Motor neuron (in vitro differentiated cells): ENCODE measurements at regions not wholly inside any gene's neighbourhood (a gene's known extent, or its start where the extent isn't known, plus 50 kb on each side); places are given as distances from the start of the nearest gene placed in this dataset.

Source experiments
- ATAC-seq, 8 experiments: fragments of 200-7000 bp; cut with Tn5 transposase; replicated peaks in 6 of 8; 2 replicates each; pipeline ENCODE4 v1.8.0; 2021; ENCODE audit warnings: mild to moderate bottlenecking in 8 of 8, moderate library complexity in 8 of 8
- H3K27ac ChIP-seq, 2 donors: fragments of 250-450 bp; sonication (Bioruptor Pico); 2 replicates each; pipeline ENCODE4 v1.9.0; 2021; ENCODE audit warnings: antibody characterized with exemption in 2 of 2, mild to moderate bottlenecking in 2 of 2, moderate library complexity in 1 of 2
- H3K4me1 ChIP-seq, 2 donors: fragments of 250-450 bp; sonication (Bioruptor Pico); replicated peaks in 1 of 2; 2 replicates each; pipeline ENCODE4 v1.6.1; 2021; ENCODE audit warnings: antibody characterized with exemption in 2 of 2, mild to moderate bottlenecking in 2 of 2, moderate library complexity in 1 of 2
- H3K4me3 ChIP-seq, 5 donors: fragments of 250-450 bp; sonication (Bioruptor Pico); 2 replicates each; pipeline ENCODE4 v1.9.0; 2021; ENCODE audit warnings: antibody characterized with exemption in 5 of 5, mild to moderate bottlenecking in 5 of 5, moderate library complexity in 4 of 5
- WGBS, 10 experiments: fragments of 450-650 bp; shearing (Covaris generic); methylation state at CpG; one replicate each; pipeline ENCODE4 v1.0.0; 2022; 5-methylcytosine and 5-hydroxymethylcytosine counted together
- in situ Hi-C, 9 experiments: fragments of 400-800 bp; cut with MboI; loops; one replicate each; pipeline ENCODE4 v1.15.0; 2021; ENCODE audit warnings: low sequenced_read_pairs in 9 of 9, low pct_unique_long_range_greater_than_20kb in 2 of 9; ENCODE audit not compliant: unreplicated experiment in 9 of 9

DNA sequence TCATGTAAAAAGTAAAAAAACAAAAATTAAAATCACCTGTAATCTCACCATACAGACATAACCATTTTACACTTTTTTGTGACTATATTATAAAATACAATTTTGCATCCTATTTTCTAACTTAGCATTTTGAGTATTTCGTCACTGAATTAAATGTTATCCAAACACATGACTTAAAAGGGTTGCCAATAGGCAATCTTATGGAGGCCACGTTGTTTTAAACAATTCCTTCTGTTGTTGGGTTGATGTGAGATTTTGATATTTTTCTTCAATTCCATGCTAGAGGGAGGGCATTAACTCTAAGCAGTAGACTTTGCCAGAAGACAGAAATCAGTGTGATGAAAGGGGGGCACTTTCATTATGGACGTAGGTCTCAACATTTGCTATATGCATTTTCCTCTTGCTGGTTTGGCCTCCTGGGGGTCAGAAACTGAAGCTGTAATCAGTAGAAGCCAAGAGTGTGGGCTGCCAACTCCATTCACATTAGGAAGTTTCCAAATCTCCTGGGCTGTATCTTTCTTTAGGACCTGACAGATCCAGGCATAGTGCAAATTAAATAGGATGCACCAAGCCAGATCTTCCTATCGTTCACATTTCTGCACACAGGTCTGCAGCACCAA lies 614.2 kb upstream of the CLINT1 start:
- no peak overlapping the region for H3K4me3 ChIP-seq
- in situ Hi-C loops: no loop called here
- H3K4me1 ChIP-seq: no peaks in the 10 kb centered on the region
- ATAC-seq: no peak
- H3K27ac ChIP-seq: no peak overlapping the region
- WGBS, 10 experiments: 20 to 94% (median 85%) methylated on average over 2 to 4 of the region's 4 CpGs; no CpG with 5 or more reads in 2 of the 10 experiments

DNA sequence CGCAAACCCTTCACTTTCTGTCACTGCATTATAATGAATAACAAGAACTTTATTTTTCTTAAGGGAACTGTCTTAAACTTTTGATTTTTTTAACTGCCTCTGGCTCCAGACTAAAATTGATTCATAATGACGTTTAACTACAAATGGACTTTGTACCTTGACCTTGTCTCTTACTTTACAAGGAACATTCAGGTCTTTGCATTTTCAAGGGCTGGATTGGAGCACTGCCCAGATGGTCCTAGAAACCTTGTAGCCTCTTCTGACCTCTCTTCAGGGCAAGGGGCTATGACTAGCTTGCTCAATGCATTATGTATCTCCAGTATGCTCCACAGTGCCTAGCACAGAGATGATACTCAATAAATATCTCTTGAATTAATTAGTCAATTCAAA lies 612.6 kb upstream of the CLINT1 start:
- no peak for ATAC-seq
- in situ Hi-C loops: no loop called here
- H3K27ac ChIP-seq: no peak overlapping the region
- no peak overlapping the region for H3K4me3 ChIP-seq
- H3K4me1 ChIP-seq: no peaks in the 10 kb centered on the region
- WGBS, 10 experiments: 0 to 88% (median 34%) methylated on average over 1 to 2 of the region's 2 CpGs

DNA sequence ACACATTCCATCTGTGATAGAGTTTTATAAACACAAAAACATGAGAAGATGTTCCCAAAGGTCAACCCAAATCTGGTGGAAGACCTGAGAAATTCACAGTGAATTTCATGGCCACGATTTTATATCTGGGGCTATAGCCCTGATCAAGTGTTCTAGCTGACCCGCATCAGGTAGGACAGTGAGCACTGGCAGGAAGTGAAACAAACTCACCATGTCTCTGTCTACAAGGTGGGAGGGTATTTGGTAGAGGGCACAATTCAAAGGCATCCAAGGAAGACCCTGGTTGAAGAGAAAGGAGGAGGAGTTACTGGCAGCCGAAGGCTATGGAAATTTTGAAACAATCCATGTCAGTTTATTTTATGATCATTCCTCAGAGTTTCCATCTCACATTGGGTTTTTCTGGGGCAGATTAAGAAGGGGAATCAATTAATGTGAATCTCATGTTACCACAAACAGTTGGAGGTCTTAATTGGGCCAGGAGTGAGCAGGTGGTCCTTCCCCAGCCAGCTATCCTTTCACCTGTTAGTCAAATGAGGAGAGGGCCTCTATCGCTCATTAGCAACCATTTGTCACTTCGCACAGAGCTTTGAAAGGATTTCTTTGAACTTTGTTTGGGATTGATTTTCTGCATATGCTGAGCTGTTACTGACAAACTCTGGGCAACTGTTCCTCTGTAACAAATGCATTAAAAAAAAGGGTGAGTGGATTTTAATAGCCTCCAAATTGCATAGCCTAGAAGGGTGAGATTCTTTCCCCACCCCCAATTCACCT lies 612.0 kb upstream of the CLINT1 start:
- 32 to 100% (median 76%) methylated on average over 2 to 5 of the region's 5 CpGs for WGBS, 10 experiments
- no peak overlapping the region for H3K4me3 ChIP-seq
- no peak for ATAC-seq
- in situ Hi-C loops: no loop called here
- no peaks in the 10 kb centered on the region for H3K4me1 ChIP-seq
- no peak overlapping the region for H3K27ac ChIP-seq

DNA sequence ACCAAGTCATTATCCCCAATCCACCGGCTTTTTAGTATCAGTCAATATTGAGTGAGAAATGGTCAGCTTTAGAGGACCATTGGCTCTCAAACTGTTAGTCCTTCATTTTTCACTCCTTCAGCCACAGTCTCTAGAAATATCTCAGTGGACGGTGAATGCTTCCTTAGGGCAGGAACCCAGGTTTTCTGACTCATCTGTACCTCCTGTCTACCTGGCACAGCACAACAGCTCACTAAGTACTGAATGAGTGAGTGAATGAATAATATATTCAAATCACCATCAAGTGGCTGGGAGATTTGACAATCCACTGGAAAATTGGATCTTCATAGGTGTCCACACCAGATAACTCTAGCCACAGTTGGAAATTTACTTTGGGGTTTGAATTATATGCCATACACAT lies 609.5 kb upstream of the CLINT1 start:
- in situ Hi-C loops: no loop called here
- Histone ChIP-seq H3K4me3 (no peak overlapping the region), H3K27ac (no peak overlapping the region), H3K4me1 (no peaks in the 10 kb centered on the region)
- ATAC-seq: no peak
- 76 to 100% (median 93%) methylated on average over 1 to 2 of the region's 2 CpGs; no CpG with 5 or more reads in 1 of the 10 experiments for WGBS, 10 experiments

DNA sequence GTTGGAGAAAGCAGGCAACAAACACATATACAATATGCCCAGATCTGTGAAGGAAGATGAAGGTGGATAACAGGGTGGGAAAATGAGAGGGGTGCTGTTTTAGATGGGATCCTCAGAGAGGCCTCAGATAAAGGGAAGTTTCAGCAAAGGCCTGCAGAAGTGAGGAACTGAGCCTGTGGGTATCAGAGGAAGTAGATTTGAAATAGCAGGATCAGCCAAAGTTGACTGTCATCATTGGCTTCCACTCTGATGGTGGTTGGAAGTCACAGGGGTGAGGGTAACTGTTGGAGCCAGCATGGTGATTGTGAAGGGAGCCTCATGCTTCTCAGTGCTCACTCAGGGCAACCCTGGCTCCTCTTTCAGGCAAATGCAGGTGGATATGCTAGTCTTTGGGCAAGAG lies 607.2 kb upstream of the CLINT1 start:
- in situ Hi-C loops: no loop called here
- Histone ChIP-seq H3K4me3 (no peak overlapping the region), H3K27ac (no peak overlapping the region), H3K4me1 (no peaks in the 10 kb centered on the region)
- ATAC-seq: no peak

DNA sequence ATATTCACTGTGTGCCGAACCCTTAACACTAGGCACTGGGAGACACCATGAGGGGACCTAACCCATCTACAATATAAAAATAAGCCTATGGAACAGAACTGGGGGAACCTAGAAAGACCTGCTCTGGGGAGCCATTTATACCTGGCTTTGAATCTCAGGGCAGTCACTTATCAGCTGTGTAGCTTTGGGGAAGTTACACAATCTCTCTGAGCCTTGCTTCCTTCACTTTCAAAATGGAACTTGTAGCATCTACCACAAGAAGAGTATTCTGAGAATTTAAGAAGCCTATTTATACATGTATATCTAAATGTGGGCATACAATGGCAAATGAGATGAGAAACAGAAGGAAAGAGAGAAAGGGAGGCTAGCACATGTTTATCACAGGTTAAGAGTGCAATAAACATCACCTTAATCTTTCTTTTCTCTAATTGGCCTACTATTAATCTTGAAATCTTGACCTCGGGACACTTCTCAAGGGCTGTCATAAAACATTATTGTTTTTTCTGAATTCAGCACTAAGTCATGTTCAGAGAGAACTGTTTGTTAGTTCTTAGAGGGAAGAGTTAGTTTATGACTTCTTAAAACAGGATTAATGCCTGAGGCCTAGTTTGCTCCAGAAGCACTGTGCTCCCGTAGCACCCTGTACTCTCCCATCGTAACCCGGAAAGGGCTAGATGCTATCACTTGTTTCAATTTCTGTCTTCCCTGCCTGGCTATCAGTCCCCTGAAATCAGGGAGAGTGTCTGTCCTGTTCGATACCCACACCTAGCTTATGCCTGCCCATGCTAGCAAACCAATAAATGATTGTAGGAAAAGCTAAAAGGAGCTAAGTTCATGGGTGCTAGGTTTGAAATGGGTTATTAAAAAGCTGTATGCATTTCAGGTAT lies 606.4 kb upstream of the CLINT1 start:
- H3K4me1 ChIP-seq: no peaks in the 10 kb centered on the region
- WGBS, 10 experiments: 60 to 100% (median 89%) methylated on average over 1 to 6 of the region's 6 CpGs; no CpG with 5 or more reads in 1 of the 10 experiments
- no peak overlapping the region for H3K4me3 ChIP-seq
- no peak overlapping the region for H3K27ac ChIP-seq
- ATAC-seq: no peak
- in situ Hi-C loops: no loop called here

DNA sequence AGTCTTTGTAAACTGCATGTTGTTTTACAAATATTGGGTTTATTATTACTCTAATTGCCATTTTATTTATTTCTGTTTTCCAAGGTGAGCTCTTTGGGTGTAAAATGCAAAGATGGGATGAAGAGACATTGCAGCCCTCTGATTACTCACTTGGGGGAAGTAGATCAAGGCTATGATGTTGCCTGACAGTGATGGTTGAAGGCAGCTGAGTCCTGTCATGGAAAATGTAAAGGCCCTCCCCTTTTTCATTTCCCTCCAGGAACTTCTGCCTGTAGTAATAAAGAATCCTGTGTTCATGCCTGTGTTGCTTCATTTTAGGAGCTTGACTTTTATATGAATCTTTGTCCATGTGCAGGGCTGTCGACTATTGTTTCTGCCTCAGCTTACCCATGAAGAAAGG lies 605.4 kb upstream of the CLINT1 start:
- Histone ChIP-seq H3K27ac (no peak overlapping the region), H3K4me1 (no peaks in the 10 kb centered on the region), H3K4me3 (no peak overlapping the region)
- in situ Hi-C loops: no loop called here
- WGBS, 10 experiments: 50 to 100% (median 83%) methylated on average over 1 of the region's 1 CpG; no CpG with 5 or more reads in 5 of the 10 experiments
- ATAC-seq: no peak

DNA sequence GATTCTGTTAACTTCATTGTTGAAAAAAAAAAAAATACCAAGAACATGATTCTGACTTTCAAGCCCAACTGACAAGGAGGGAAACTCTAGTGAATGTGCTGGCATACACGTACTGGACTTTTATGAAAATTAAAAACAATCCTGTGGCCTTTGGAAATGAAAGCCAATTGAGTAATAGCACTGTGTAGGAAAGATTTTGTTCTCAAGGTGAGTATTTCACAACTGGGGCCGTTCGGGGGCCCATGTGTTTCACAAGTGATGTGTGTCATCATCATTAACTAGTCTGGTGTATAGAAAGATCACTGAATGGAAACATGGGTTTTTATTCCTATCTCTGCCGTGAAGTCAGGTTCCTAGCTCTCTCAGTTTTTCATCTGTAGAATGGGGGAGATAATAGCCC lies 605.0 kb upstream of the CLINT1 start:
- in situ Hi-C loops: no loop called here
- Histone ChIP-seq H3K4me1 (no peaks in the 10 kb centered on the region), H3K4me3 (no peak overlapping the region), H3K27ac (no peak overlapping the region)
- ATAC-seq: no peak
- WGBS, 10 experiments: 23 to 87% (median 62%) methylated on average over 1 to 4 of the region's 4 CpGs

DNA sequence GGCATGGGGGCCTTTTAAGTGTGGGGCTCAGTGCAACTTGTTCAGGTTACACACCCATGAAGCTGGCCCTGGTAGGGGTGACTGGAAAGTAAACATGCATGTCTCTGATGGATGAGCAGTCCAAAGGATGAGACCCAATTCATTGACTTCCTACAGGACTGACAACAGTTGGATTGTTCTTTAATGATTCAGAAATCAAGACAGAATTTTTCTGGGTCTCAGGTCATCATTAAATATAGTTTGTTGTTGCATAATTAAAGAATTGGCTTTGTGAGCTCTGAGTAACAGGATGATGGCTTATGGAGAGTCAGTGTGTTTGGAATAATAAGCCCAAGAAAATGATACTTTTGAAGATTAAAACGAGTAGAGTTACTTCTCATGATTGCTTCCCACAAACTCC lies 604.2 kb upstream of the CLINT1 start:
- Histone ChIP-seq H3K4me3 (no peak overlapping the region), H3K4me1 (no peaks in the 10 kb centered on the region), H3K27ac (no peak overlapping the region)
- WGBS, 10 experiments: 0 to 60% (median 29%) methylated on average over 1 of the region's 1 CpG; no CpG with 5 or more reads in 5 of the 10 experiments
- no peak for ATAC-seq
- in situ Hi-C loops: no loop called here

DNA sequence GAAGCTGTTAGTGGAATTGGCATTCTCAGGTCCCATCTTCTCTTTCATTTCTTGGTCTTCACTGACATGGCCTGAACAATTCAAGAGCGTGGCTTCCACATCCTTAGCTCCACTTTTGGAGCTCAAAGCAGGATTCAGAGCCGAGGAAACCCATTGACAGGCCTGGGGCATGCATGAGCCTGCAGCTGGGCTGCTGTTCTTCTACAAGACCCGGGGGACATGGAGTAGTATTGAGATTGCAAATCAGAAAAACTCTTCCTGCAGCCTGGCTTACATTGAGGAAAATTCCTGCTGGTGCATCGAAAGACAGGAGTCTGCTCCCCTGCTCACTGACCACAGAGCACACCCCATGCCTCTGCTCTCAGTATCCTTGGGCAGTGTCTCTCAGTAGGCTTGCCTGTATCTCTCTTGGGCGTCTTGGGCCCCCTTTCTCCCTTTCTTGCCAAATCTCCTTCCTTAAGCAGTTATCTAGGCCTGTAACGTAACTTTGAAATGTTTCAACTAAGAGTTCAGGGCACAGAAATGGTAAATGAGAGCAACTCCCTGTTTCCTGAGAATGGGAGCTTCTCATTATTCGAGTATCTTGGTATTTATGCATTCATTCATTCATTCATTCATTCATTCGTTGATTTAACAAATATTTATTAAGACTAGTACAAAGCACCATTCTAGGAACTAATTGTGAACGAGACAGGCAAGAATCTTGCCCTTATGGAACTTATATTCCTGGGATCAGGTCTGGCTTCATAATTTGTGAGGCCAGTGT lies 603.6 kb upstream of the CLINT1 start:
- Histone ChIP-seq H3K27ac (no peak overlapping the region), H3K4me3 (no peak overlapping the region), H3K4me1 (no peaks in the 10 kb centered on the region)
- in situ Hi-C loops: no loop called here
- WGBS, 10 experiments: 26 to 88% (median 74%) methylated on average over 1 to 8 of the region's 9 CpGs
- no peak for ATAC-seq

DNA sequence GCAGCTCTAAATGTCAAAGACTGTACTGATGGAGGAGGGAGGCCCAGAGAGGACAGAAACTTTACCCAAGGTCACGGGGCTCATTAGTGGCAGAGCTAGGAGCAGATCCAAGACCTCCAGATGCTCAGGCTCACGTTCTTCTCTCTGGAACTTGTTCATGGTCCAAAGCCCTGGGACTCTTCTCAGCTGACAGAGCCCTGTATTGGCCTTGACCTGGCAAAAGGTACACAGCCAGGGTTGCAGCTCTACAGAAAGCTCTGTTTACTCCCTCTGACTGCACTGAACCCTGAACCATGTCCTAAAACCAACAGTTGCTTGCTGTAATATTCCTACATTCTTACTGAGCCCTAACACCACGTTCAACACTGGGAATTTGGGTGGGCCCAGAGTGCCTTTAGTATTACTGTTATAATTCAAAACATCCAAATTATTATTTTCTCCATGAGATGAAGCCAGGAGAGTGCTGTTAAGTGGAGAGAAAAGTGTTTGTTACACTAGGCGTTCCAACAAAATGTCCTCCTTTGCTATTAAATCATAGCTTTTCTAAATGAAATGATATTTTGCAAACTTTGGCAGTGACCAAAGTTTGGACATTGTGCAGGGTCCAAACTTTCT lies 602.4 kb upstream of the CLINT1 start:
- in situ Hi-C loops: no loop called here
- 20 to 100% (median 86%) methylated on average over 1 to 4 of the region's 4 CpGs for WGBS, 10 experiments
- H3K27ac ChIP-seq: no peak overlapping the region
- H3K4me1 ChIP-seq: peaks cover 0 to 1% of the 10 kb centered on the region in 2 donors
- H3K4me3 ChIP-seq: no peak overlapping the region
- no peak for ATAC-seq

DNA sequence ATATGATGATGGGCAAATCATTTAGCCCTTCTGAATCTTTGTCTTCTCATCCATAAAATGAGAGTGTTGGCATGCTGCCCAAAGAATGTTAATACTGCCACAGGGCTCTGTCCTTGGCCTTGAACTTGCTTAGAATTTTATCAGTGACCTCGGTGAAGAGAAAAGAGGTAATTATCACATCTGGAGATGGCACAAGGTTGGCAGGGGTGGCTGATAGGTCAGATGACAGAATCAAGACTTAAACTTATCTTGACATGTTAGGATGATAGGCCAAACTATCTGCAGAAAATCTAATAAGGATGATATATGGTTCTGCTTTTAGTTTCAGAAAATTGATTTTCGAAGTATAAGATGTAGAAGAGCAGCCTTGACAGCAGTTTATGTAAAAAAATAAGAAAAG lies 599.1 kb upstream of the CLINT1 start:
- no peak for ATAC-seq
- Histone ChIP-seq H3K27ac (no peak overlapping the region), H3K4me1 (peaks cover 0 to 3% of the 10 kb centered on the region in 2 donors), H3K4me3 (no peak overlapping the region)
- in situ Hi-C loops: no loop called here
- WGBS, 10 experiments: 59 to 100% (median 75%) methylated on average over 1 to 2 of the region's 2 CpGs
